NCI-H2171 treated with DMSO at 0.1 percent for 48 hours (cell line): ENCODE measurements at regions not wholly inside any gene's neighbourhood (a gene's known extent, or its start where the extent isn't known, plus 50 kb on each side); places are given as distances from the start of the nearest gene placed in this dataset.
"Not testable (repeated sequence)": the region's sequence is repeated elsewhere in the genome, so short reads cannot be mapped to it uniquely, and the experiment has no call there.

Experiments
- DNase-seq: peaks from one replicate; lab custom pipeline; 2025; lab: John Stamatoyannopoulos, UW

DNA sequence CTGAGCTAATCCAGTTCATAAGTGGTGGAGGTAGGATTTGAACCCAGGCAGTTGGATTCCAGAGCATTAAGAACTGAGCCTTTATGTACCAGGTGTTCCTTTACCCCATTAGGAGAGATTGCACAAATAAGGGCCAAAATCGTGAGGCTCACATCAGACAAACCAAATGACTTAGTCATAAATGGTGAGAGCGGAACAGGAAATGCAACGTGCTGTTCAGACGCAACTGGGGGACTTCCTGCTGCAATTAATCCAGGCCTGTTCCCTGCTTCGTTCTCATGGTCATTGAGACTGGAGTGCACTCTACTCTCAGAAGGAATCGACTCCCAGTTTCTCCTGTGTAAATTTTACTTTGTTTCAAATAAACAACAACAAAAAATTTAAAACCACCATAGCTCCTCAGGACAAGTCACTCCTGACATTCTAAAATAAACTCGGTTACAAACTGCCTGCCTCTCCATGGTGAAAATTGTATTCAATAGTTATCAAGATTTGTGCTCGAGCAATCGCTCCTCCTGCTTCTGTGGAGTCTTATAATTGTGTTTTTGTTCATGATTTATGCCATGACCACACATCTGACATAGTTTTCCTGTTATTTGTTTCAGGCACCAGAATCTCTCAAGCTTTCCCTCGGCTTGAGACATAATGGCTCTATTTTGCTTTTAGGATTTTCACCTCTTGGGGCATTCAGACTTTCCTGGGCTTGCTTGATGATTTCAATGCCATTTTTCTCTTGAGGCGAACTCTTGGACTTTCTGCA lies 115.3 kb upstream of the BMPER start:
- DNase-seq: no peak

DNA sequence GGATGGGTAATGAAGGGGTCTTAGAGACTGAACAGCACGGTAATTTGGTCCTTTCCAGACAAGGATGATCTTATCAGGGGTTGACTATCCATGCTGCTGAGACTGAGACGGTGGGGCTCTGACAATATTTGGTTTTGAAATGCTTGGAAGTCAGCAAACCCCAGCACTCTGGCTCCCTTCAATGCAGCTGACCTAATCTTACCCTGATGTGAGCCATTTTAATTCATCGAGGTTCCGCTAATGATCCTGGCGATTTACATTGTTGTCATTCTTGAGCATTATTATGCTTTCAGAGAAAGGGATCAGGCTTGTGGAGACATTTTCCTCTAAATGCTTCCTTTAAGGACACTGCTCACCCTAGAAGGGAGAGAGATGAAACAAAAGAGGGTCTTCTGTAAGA lies 114.6 kb upstream of the BMPER start:
- DNase-seq: no peak

DNA sequence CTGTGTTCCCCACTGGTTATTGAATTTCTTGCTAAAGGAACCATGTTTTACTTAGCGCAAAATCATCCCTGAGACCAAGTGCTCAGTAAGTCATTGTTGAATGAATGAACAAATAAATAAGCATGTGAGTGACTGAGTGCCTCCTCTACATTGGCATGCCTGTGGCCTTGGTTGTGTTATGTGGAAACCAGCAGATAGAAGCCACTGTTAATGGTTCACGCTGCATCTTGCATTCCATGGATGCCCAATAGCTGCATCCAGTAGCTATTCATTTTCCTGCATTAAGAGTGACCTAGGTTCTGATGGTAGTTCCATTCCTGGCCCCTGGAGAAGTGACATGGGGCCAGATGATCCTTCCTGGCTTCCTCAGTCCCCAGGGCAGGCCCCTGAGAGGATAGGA lies 113.3 kb upstream of the BMPER start:
- no peak for DNase-seq

DNA sequence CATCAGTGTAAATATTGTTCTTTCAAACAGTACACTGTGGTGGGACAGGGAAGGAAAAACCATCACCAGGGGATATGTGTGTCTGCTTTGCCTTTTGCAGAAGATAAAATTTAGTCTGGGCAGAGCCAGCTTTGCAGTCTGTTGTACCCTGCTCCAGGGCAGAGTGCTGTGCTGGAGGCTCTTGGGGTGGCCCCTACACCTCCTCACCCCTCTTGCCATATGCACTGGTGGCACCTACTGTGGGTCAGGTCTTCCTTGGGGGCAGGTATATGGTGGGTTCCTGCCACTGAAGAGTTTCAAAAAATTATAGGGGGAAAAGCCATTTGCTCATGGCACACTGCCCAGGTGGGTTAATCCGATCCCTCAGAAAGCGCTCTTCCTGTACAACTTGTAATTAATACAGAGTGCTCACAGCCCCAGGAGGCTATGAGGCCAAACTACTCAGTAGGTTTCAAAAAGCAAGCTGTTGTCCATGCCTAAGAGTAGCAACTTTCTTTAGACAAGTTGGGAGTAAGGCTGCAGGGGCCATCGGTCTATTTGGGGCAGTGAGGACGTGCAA lies 112.7 kb upstream of the BMPER start:
- peak; percentile 64 for DNase-seq

DNA sequence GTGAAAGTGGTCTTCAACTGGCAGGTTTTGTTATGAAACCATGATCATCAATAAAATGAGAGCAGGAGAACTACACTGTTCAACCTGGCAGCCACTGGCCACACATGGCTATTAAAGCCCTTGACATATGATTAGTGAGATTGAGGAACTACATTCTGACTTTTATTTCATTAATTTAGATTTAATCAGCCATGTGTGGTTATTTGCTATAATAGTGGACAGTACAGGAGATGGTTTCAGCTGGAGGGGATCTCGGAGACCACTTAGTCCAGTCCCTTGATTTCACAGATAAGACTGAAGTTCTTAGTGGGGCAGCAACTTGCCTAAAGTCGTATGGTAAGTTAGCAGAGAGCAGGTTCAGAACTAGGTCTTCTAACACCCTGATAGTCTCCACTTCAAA lies 111.7 kb upstream of the BMPER start:
- DNase-seq: no peak

DNA sequence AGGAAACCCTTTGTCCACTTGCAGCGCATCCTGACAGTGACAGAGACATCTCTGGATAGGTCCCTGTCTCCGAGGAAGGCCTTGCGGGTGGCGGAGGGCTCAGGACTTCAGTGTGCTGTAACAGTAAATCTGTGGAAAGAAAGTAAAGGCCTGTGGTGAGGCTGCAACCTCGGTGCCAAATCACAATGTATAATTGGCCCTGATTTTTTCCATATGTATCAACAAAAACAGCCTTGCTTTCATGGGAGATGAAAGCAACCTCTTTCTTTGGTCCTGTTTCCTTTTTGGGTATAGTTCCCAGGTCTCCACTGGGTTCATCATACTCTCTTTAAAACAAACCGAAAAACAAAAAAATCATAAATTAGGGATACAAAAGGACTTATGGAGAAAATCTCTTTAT lies 110.9 kb upstream of the BMPER start:
- DNase-seq: no peak

DNA sequence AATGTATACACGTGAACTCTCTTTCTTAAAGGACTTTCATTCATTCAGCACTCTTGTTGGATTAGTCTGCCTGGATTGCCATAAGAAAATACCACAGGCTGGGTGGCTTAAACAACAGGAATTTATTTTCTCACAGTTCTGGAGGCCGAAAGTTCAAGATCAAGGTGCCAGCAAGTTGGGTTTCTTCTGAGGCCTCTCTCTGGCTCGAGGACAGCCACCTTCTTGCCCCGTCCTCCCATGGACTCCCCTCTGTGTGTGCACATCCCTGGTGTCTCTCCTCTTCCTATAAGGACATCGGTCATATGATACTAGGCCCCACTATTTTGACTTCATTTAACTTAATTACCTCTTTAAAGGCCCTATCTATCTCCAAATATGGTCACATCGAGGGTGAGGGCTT lies 110.4 kb upstream of the BMPER start:
- DNase-seq: no peak

DNA sequence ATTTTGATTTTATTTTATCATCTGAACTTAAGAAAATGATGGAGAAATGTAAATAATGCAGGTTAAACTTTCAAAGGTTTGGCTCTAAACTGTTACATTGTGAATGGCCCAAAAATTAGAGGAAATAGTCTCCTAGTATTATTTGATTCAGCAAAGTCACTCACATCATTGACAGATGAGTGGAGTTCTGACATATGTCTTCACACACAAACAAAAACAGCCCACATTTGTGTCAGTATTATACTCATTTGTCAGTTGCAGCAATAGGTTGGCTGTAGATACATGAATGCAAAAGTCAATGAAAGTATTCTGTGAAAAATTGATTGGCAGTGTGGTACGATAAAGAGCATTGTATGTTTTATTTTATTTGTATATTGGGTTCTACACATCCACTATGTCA lies 108.8 kb upstream of the BMPER start:
- DNase-seq: no peak

DNA sequence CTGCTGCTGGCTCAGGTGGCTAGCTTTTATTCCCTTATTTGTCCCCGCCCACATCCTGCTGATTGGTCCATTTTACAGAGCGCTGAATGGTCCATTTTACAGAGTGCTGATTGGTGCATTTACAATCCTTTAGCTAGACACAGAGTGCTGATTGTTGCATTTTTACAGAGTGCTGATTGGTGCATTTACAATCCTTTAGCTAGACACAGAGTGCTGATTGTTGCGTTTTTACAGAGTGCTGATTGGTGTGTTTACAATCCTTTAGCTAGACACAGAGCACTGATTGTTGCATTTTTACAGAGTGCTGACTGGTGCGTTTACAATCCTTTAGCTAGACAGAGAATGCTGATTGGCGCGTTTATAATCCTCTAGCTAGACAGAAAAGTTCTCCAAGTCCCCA lies 107.8 kb upstream of the BMPER start:
- DNase-seq: not testable (repeated sequence)

DNA sequence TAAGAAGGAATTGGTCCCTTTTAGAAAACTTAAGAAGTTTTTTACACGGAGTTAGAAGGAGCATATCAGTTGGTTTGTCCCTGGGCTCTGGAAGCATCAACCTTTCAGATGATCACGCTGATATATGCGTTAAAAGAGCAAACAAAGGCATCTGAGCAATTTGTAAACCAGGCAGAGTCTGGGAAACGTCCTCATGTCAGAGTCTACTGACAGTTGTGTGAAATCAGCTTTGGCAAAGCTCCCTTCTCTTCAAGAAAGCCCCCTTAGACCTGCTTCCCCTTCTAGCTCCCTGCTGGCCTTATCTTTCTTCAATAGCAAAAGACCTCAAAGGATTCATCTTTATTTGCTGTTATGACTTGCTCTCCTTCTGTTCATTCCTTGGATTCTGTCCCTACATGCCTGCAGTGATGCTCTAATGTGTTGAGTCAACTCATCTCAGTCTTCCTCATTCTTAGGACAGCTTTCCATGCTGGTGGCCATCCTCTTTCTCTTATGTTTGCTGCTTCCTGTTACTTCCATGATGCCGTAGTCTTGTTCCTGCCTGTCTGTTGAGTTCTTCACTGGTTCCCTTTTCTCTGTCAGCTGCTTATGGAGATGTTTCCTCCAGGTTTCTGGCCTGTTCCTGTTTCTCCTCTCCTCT lies 106.5 kb upstream of the BMPER start:
- DNase-seq: no peak

DNA sequence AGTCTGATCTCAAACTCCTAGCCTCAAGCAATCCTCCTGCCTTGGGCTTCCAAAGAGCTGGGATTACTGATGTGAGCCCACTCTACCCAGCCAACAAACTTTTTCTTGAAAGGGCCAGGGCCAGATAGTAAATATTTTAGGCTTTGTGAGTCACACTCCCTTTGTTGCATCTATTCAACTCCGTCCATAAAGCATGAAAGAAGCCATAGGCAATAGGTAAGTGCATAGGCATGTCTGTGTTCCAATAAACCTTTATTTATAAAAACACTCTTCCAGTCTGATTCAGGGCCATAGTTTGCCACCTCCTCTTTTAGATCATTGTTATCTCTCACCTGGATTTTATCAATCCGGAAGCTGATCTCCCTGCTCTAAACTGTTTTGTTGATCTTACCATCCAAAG lies 105.6 kb upstream of the BMPER start:
- no peak for DNase-seq

DNA sequence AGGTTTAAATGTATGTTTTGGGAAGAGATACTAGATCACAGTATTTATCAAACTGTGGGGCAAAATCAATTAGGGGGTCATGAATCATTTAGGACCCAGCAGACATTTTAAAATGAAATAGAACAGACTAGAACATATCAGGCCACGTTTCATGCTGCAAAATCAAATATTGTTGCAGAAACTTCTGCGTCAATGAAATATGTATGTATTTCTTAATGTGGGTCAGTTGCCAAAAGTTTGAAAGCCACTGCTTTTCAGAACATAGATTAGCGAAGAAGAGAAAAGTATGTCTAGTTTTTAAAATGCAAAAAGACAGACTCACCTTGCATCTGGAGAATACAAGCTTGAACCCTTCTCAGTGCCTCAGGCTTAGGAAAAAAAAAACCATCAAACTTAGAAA lies 102.7 kb upstream of the BMPER start:
- no peak for DNase-seq

DNA sequence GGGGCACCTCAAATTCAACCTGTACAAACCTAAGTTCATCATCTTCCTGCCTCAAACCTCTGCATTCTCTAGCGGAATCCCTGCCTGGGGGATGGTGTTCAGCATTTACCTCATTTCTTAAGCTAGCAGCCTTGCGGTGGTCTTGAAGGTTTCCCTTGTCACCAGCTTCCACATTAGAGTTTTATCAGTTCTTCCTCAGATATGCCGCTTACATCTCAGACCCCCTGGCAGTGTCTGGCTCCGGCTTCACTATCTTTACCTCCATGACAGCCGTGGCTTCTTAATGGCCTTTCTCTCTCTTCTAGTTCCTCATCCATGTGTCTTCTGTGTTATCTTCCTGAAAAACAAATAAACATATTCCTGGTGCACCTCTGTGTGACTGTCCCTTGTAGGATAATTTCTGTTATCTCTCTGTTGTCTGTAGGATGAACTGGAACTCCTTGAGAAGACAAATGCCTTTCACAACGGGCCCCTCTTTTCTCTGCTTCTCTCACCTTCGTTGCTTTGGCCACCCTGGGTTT lies 101.1 kb upstream of the BMPER start:
- no peak for DNase-seq

DNA sequence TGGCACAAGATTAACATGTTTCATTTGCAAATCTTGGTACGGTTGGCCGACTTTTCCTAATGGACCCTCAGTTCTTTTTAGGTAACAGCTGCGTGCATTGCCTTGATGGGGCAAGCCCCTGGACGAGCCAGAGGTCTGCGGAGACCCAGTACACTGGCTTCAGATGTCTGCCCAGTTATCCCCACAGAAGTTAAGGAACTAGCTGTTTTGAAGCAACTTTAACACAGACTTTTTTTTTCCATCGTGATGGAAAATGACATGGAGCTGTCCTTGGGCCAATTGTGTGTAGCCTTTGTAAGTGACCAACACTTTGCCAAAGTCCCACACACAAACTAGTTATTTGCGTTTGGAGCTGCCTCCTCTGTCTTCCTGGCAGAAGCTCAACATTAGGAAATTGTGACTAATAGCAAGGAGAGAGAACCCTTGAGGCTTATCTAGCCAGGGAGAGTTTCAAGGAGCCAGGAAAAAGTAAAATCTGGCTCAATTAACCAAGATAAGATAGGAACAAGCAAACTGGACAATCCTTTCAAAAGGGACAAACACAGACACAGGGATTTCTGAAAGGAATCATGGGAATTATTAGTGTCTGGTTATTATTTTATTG lies 99.6 kb upstream of the BMPER start:
- no peak for DNase-seq

DNA sequence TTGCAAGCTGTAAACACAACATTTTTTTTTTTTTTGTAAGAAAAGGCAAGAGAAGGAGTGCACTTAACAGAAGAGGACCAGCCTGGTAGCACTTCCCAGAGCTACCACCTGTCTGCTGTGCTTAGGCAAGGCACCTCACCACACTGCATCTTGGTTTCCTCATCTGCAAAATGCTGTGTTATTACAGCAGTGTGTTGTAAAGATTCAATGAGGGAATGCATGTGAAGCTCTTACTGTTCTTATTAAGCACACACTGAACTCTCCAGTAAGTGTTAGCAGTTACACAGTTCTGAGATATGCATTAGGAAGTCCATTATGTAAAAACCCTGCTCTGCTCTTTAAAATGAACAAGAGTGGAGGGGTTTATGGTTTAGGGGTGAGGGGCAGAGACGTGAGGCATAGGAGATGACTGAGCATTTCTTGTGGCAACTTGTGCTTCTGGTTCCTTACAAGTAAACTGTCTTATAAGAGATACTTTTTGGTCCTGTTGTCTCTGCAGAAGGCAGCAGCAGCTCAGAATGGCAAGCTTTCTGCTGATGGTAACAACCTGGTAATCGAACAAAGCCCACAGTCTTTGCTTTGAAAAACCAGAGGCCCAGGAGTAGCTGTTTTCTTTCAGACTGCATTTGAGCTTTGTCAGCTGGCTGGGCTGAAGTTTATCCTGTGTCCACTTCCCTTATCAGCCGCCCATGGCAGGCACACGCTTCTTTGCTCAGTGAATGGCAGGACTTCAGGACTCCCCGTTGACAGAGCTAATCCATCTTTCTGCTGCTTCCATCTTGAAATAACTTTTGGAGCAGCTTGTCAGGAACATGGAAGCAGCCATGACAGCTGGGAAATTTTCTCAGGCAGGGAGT lies 98.8 kb upstream of the BMPER start:
- no peak for DNase-seq

DNA sequence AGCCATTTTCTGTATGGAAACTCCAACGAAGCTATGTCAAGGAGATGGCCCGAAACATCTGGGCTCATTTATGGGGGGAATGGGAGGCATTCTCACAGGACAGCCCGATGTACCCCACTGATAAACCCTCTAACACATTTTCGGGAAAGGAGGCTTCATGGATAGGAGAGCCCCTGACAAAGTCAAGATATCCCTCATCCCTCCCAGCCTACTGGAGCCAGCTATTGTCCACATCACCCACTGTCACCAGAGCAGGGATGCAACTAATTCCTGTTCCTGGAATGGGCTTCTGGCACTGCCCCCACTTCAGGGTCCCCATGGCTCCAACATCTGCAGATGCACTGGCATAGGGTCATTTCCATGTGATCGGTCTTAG lies 98.2 kb upstream of the BMPER start:
- no peak for DNase-seq

DNA sequence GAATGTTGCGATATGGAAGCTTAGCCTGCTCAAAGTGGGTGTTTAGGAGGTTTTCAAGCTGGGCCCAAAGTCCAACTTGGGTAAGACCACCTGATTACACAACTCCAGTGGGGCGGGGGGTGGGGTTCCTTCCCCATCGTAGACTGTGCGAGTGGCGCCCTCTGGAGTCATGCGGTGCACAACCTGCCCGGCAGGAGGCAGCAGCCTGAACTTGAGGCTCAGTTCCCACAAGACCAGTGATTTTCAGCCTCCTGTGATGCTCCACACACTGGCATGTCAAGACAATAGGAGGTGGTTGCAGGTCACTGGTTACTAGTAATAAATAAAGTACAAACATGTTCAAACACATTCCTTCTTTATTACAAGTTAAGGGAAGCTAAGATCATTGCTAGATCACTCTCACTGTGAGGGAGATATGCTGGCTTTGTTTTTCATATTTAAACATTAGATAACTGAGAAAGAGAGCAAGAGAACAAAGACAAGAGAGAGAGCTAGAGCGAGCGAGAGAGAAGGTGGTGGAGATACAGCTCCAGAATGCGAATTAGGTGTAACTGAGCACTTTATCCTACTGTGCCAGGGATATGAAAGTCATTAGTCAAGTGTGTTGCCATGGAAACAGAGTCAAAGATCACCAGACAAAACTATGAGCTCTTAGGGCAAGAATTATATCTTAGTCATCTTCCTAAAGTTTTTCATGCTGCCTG lies 97.4 kb upstream of the BMPER start:
- no peak for DNase-seq

DNA sequence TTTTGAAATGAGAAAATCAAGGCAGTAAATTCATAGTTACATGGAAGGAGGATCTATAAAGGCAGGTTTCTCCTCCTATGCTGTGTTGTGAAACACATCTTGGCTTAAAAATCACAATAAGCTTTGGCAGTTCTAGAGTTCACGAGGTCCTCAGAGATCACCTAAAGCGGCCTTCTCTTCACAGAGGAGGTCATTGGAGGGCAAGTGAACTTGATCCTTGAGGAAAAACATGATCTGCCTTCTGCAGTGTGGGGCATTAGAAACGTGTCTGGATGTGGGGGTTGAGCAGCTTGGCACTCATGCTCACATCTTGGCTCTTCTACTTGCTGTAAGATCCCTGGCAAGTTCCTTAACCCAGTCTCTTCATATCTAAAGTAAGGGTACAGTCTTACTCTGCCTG lies 96.1 kb upstream of the BMPER start:
- DNase-seq: no peak

DNA sequence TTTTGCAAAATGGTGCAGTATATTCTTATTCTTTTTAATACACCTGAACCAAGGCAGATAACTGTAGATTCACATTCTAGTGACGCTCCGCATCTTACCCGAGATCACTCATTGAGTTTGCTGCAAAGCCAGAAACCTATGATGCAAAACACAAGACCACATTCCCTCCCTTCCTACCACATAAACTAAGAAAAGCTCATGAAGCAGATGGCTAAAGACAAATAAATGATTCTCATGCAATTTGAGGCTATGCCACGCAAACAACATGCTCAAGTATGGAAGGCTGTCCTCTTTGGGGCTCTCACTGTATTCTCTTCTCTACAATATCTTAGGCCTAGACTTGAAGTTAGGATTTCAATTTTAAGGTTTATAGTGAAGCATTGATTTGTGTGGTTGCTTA lies 95.0 kb upstream of the BMPER start:
- DNase-seq: no peak

DNA sequence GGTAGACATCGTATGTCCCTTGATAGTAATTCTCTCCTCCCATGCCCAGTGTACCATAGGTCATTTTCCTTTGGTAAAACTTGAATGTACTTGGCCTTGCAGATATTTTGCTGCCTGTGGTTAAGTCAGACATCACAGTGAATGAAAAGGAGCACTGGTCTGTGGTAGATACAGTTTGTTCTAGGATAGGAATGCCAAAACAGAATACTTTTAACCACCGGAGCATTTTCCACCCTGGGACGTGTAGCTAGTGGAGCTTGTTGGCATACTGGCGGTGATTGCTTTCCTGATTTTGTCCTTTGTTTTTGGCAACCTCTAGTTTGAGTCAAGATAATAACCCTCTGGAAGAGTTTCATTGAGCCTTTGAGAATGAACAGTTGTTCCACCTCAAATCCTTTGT lies 92.0 kb upstream of the BMPER start:
- no peak for DNase-seq

DNA sequence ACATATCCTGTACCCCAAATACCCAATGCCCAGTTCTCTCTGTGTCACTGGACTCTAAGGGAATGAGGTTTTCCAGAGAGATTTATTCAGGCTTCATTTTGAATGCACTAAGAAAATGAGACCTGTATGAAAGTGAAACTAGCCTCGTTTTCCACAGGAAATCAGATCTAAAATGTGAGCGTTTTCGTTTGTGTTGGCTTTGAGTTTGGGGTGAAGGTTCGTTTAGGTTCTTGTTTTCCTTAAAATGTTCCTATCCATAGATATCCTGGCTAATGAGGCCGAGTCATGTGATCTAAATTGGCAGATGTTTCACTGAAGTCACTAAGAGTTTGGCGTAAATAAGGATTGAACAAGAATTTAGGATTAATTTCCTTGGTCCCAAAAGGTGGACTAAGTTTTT lies 90.9 kb upstream of the BMPER start:
- no peak for DNase-seq

DNA sequence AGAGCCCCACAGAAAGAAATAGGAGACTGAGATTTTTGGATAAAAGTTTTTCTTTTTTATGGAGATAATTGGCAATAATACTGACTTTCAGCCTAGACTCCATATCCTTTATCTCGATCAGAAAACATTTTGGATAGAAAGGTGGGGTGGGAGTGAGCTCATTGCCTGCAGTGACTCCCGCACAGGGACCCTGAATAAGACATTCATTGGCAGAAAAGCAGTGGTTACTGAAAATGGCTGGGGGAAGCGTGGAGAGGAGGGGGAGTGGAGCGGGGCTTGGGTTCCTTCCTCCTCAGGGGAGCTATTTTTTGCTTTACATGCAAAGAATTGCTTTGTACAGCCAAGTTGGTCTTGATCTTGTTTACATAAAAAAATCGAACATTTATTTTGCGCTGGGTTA lies 90.4 kb upstream of the BMPER start:
- no peak for DNase-seq
